ENCODE measurements at regions not wholly inside any gene's neighbourhood (a gene's known extent, or its start where the extent isn't known, plus 50 kb on each side); places are given as distances from the start of the nearest gene placed in this dataset.

DNA sequence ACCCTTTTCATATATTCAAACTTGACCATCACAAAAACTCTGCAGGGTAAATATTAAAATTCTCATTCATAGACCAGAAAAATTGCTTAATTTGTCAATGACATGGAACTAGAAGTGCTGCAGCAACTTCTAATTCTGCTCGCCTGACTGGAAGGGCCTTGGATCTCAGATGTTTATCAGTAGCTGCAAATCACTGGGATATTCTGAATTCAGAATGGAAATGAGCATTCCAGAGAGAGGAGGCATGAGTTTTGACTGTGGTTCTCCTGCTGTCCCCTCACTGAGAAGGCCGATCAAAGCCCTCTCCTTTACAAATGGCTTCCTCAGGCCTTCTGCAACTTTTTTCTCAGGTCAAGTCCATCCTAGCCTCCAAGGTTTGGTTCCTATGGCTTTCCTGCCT is 171.3 kb upstream of the FAM78B start:
- ChIA-PET CTCF (no interaction called here), POLR2A (no interaction called here)
- TF ChIP-seq TARDBP (IDR thresholded peaks at IDR 0.05) (no peak), SP1 (IDR thresholded peaks at IDR 0.05) (no peak), SUZ12 (IDR thresholded peaks at IDR 0.05) (no peak), ARNT (IDR thresholded peaks at IDR 0.05) (no peak)

DNA sequence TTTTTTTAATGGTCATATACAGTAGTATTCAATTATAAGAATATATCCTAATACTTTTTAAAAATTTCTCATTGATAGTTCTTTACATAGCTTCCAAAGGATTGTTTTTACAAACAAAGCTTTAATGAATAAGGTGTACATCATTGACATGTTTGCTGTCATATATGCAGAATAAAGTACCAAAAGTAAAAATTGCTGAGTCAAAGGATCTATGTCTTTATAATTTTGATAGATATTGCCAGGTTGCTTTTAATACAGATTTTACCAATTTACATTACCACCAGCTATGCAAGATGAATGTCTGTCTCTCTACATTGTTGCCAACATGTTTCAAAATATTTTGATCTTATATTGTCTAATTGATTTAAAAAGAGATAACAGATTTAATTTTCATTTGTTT is 173.9 kb upstream of the FAM78B start:
- TF ChIP-seq FOXK2 (IDR thresholded peaks at IDR 0.05) (no peak), ZNF384 (IDR thresholded peaks at IDR 0.05) (no peak), L3MBTL2 (conservative IDR thresholded peaks at IDR 0.05) (no peak), FOXA1 (IDR thresholded peaks at IDR 0.05) (no peak), BHLHE40 (IDR thresholded peaks at IDR 0.05; ENCODE audit: borderline replicate concordance) (no peak), TARDBP (IDR thresholded peaks at IDR 0.05) (no peak), SP1 (IDR thresholded peaks at IDR 0.05) (no peak), PKNOX1 (IDR thresholded peaks at IDR 0.05) (no peak), CTBP1 (IDR thresholded peaks at IDR 0.05; ENCODE audit: borderline replicate concordance) (no peak)
- no peak for DNase-seq (ENCODE audit: extremely low spot score)
- POLR2A ChIA-PET, result no interaction called here
- CTCF ChIA-PET, result interaction anchor here (0.6 kb wide), 1 partner anchor 138 kb away, joined by 3 read pairs; no protein-coding TSS in a partner anchor

More for the DNA sequence above, 171.3 kb upstream of the FAM78B start:
- DNase-seq (ENCODE audit: extremely low spot score), result no peak

- TF ChIP-seq ZNF384 (IDR thresholded peaks at IDR 0.05), result no peak
- no peak for TF ChIP-seq HDGF (IDR thresholded peaks at IDR 0.05; ENCODE audit: borderline replicate concordance)
- POLR2A ChIA-PET, result no interaction called here
- CTCF ChIA-PET, result no interaction called here
- no peak for DNase-seq (ENCODE audit: extremely low spot score)
Observed at GRCh38 chr1:166343276-166343675, 176.5 kb upstream of the FAM78B start.

- peak; percentile 17 for DNase-seq (ENCODE audit: extremely low spot score)
- no peak for TF ChIP-seq FOXM1 (IDR thresholded peaks at IDR 0.05; ENCODE audit: borderline replicate concordance)
- TF ChIP-seq PKNOX1 (IDR thresholded peaks at IDR 0.05), result no peak
- no peak for TF ChIP-seq FOXK2 (IDR thresholded peaks at IDR 0.05)
- TF ChIP-seq ZNF384 (IDR thresholded peaks at IDR 0.05), result no peak
- no peak for TF ChIP-seq HDGF (IDR thresholded peaks at IDR 0.05; ENCODE audit: borderline replicate concordance)
- TF ChIP-seq ELF4 (IDR thresholded peaks at IDR 0.05), result no peak
- no peak for TF ChIP-seq ARNT (IDR thresholded peaks at IDR 0.05)
- TF ChIP-seq CTBP1 (IDR thresholded peaks at IDR 0.05; ENCODE audit: borderline replicate concordance), result no peak
- ChIA-PET POLR2A (no interaction called here), CTCF (no interaction called here)
Observed at GRCh38 chr1:166350490-166350889, 183.7 kb upstream of the FAM78B start.

DNA sequence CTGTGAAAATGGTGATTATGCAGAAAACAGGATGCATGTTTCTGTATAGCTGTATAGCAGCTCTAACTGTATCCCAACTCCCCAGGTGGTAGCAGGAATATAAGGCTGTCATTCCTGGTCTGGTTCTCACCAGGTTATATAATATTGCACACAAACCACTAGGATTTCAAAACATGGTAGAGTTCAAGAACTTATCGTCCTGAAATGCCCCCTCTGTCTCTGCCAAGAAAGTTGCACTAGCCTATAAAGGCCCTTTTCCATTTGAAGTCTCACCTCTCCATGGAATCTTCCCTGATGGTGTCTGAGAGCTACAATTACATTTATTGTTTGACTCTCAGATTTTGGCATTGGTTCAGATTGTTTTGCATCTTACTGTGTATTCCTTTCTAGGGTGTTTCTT is 184.9 kb upstream of the FAM78B start:
- no peak for DNase-seq (ENCODE audit: extremely low spot score)
- ChIA-PET CTCF (no interaction called here), POLR2A (no interaction called here)
- TF ChIP-seq SUZ12 (IDR thresholded peaks at IDR 0.05) (no peak), SP1 (IDR thresholded peaks at IDR 0.05) (no peak), FOXM1 (IDR thresholded peaks at IDR 0.05; ENCODE audit: borderline replicate concordance) (no peak), ELF4 (IDR thresholded peaks at IDR 0.05) (no peak), TARDBP (IDR thresholded peaks at IDR 0.05) (no peak), HDGF (IDR thresholded peaks at IDR 0.05; ENCODE audit: borderline replicate concordance) (no peak)

DNA sequence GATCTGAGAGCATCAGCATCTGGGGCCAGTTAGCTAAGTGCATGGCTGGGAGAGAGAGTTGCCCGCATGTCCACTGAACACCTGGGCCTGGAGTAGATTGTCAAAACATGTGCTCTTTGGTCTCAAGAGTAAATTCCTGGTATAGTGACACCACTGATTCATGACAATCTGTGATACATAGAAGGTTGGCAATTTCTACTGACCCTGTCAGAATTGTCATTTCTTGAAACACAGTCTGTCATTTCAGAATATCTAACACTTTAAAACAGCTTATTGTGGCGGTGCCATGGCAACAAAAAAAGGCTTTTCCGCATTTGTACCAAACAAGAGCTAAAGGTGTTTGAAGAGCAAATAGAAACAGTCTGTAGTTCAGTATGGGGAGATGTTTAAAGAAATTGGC is 186.4 kb upstream of the FAM78B start:
- TF ChIP-seq FOXK2 (IDR thresholded peaks at IDR 0.05) (no peak), ZNF384 (IDR thresholded peaks at IDR 0.05) (no peak)
- CTCF ChIA-PET, result no interaction called here
- DNase-seq (ENCODE audit: extremely low spot score), result no peak
- POLR2A ChIA-PET, result no interaction called here

DNA sequence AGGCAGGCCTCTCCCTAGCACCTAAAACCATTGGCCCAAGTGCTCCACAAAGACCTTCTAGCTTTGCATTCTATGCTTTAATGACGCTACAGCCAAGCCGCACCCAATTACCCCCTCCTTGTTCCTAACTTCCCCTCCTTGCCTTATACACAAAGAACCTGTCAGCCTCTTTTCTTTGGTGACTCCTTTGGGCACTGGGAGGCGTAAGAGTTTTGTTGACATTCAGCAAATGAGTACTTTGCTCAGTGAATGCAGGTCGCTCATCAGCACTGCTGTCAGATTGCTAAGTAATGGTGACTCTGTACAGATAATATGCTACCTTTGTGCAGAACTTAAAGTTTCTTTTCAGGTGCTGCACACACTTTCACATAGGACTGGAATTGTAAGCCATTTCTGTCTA is 187.6 kb upstream of the FAM78B start:
- DNase-seq (ENCODE audit: extremely low spot score), result no peak
- TF ChIP-seq FOXK2 (IDR thresholded peaks at IDR 0.05), result no peak
- TF ChIP-seq PKNOX1 (IDR thresholded peaks at IDR 0.05), result no peak
- no peak for TF ChIP-seq LEF1 (IDR thresholded peaks at IDR 0.05; ENCODE audit: borderline replicate concordance)
- TF ChIP-seq ELF4 (IDR thresholded peaks at IDR 0.05), result no peak
- no peak for TF ChIP-seq FOXM1 (IDR thresholded peaks at IDR 0.05; ENCODE audit: borderline replicate concordance)
- TF ChIP-seq NFRKB (IDR thresholded peaks at IDR 0.05), result no peak
- no peak for TF ChIP-seq BHLHE40 (IDR thresholded peaks at IDR 0.05; ENCODE audit: borderline replicate concordance)
- no peak for TF ChIP-seq HDGF (IDR thresholded peaks at IDR 0.05; ENCODE audit: borderline replicate concordance)
- no peak for TF ChIP-seq L3MBTL2 (conservative IDR thresholded peaks at IDR 0.05)
- TF ChIP-seq ZNF384 (IDR thresholded peaks at IDR 0.05), result no peak
- TF ChIP-seq SUZ12 (IDR thresholded peaks at IDR 0.05), result no peak
- TF ChIP-seq TARDBP (IDR thresholded peaks at IDR 0.05), result no peak
- no peak for TF ChIP-seq FOXA1 (IDR thresholded peaks at IDR 0.05)
- TF ChIP-seq ARNT (IDR thresholded peaks at IDR 0.05), result no peak
- no peak for TF ChIP-seq CTBP1 (IDR thresholded peaks at IDR 0.05; ENCODE audit: borderline replicate concordance)
- no peak for TF ChIP-seq SP1 (IDR thresholded peaks at IDR 0.05)
- ChIA-PET POLR2A (no interaction called here), CTCF (no interaction called here)

DNA sequence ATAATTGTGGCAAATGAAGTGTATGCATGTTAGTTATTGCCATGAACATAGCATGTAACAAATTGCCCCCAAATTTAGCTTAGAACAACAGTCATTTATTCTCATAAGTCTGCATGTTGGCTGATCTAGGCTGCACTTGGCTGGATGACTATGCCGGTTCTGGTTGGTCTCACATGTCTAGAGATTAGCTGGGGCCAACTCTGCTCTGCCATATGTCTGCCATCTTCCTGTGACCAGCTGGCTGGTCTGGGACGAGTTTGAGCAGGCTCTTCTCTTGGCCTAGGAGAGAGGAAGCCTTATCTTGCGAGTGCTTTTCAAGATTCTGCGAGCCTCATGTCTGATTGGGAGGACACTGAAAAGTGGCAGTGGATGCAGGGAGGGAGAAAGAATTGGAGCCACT is 198.3 kb upstream of the FAM78B start:
- CTCF ChIA-PET, result no interaction called here
- DNase-seq (ENCODE audit: extremely low spot score), result no peak
- TF ChIP-seq CTBP1 (IDR thresholded peaks at IDR 0.05; ENCODE audit: borderline replicate concordance) (no peak), PKNOX1 (IDR thresholded peaks at IDR 0.05) (no peak), SP1 (IDR thresholded peaks at IDR 0.05) (no peak), ELF4 (IDR thresholded peaks at IDR 0.05) (no peak), SUZ12 (IDR thresholded peaks at IDR 0.05) (no peak), FOXA1 (IDR thresholded peaks at IDR 0.05) (no peak), TARDBP (IDR thresholded peaks at IDR 0.05) (no peak), NFRKB (IDR thresholded peaks at IDR 0.05) (no peak), BHLHE40 (IDR thresholded peaks at IDR 0.05; ENCODE audit: borderline replicate concordance) (no peak), ZNF384 (IDR thresholded peaks at IDR 0.05) (no peak), ARNT (IDR thresholded peaks at IDR 0.05) (no peak), FOXK2 (IDR thresholded peaks at IDR 0.05) (no peak), HDGF (IDR thresholded peaks at IDR 0.05; ENCODE audit: borderline replicate concordance) (no peak), FOXM1 (IDR thresholded peaks at IDR 0.05; ENCODE audit: borderline replicate concordance) (no peak), LEF1 (IDR thresholded peaks at IDR 0.05; ENCODE audit: borderline replicate concordance) (no peak)
- POLR2A ChIA-PET, result no interaction called here
